ENCODE measurements at regions not wholly inside any gene's neighbourhood (a gene's known extent, or its start where the extent isn't known, plus 50 kb on each side); places are given as distances from the start of the nearest gene placed in this dataset.

- TF ChIP-seq CTCF (IDR thresholded peaks at IDR 0.05) (no peak), TEAD4 (IDR thresholded peaks at IDR 0.05; ENCODE audit: borderline replicate concordance, insufficient read depth) (no peak), JUND (IDR thresholded peaks at IDR 0.05) (no peak), RFX5 (IDR thresholded peaks at IDR 0.05; ENCODE audit: low read length) (no peak), EZH2phosphoT487 (IDR thresholded peaks at IDR 0.05; ENCODE audit: borderline replicate concordance, low read depth) (no peak), FOXM1 (IDR thresholded peaks at IDR 0.05; ENCODE audit: low read depth) (no peak), ELF1 (IDR thresholded peaks at IDR 0.05) (no peak), RAD21 (IDR thresholded peaks at IDR 0.05; ENCODE audit: low read length) (no peak), REST (IDR thresholded peaks at IDR 0.05; ENCODE audit: low read depth, low read length) (no peak), POLR2AphosphoS5 (IDR thresholded peaks at IDR 0.05; ENCODE audit: low read depth, low read length) (no peak), RCOR1 (IDR thresholded peaks at IDR 0.05; ENCODE audit: low read length) (no peak), EP300 (IDR thresholded peaks at IDR 0.05; ENCODE audit: borderline replicate concordance in 1 of 2, low read depth in 1 of 2, low read length in 1 of 2) (no peak), MAX (IDR thresholded peaks at IDR 0.05; ENCODE audit: low read depth) (no peak), GABPA (IDR thresholded peaks at IDR 0.05; ENCODE audit: low read depth) (no peak)
Measured at GRCh38 chr3:194906970-194907629, 221.4 kb downstream of the FAM43A start.
